ENCODE measurements at regions not wholly inside any gene's neighbourhood (a gene's known extent, or its start where the extent isn't known, plus 50 kb on each side); places are given as distances from the start of the nearest gene placed in this dataset.
"Not testable (repeated sequence)": the region's sequence is repeated elsewhere in the genome, so short reads cannot be mapped to it uniquely, and the experiment has no call there.

DNA sequence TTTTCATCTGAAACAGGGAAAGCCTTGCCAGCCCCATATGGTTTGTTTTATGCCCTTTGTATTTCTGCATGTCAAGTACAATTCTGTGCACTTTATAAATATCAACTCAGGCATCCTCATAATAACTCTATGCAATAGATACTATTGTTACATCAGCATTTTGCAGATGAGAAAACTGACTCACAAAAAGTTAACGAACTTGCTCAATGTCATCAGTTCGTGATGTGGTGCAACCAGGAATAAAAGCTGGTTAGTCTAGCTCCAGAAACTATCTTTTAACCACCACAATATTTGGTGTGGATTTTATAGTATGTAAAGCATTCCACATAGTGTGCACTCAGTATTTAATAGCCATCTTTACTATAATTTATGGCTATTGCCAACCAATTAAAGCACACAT is 134.9 kb downstream of the MRPS30 start:
- H3K4me3 Mint-ChIP-seq: no peak overlapping the region
- ATAC-seq (ENCODE audit: low read depth in 2 of 2): no peak

DNA sequence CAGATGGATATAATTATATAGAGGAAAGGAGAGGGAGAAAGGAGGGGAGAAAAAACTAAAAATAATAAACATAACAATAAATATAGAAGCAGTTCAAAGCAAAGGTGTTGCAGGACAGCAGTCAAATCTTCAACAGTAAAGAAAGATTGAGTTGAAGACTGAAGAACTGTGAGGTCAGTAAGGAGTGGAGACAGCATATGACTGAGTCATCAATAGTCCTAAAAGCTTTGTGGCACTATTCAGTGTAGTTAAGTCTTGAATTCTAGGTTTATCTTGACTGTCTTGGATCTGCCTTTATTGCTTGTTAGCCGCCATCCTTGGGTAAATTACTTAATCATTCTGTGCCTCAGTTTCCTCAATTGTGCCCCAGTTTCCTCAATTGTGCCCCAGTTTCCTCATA is 137.0 kb downstream of the MRPS30 start:
- Histone ChIP-seq H3K27me3 (ENCODE audit: control insufficient read depth, insufficient read depth, low read length) (no peaks in the 10 kb centered on the region), H3K27ac (ENCODE audit: insufficient read depth, low read length, poor library complexity, severe bottlenecking) (no peak overlapping the region), H3K4me1 (ENCODE audit: control insufficient read depth, insufficient read depth, low read length, poor library complexity, severe bottlenecking) (no peaks in the 10 kb centered on the region), H3K36me3 (ENCODE audit: control insufficient read depth, insufficient read depth, low read length) (no peaks in the 10 kb centered on the region), H3K9me3 (ENCODE audit: control insufficient read depth in 2 of 2, low read length in 2 of 2) (no peaks in the 10 kb centered on the region), H3K4me3 (ENCODE audit: low read depth, low read length) (no peak overlapping the region)
- Mint-ChIP-seq H3K4me1 (no peaks in the 10 kb centered on the region), H3K4me3 (no peak overlapping the region), H3K9me3 (peaks cover 0 to 3% (median 0%) of the 10 kb centered on the region in 7 donors), H3K36me3 (no peaks in the 10 kb centered on the region), H3K27me3 (no peaks in the 10 kb centered on the region), H3K27ac (no peak overlapping the region)
- DNase-seq (no peak), ATAC-seq (ENCODE audit: low read depth in 2 of 2) (no peak)

More for the DNA sequence above, 134.9 kb downstream of the MRPS30 start:
- Histone ChIP-seq H3K36me3 (ENCODE audit: control insufficient read depth, insufficient read depth, low read length) (no peaks in the 10 kb centered on the region), H3K27ac (ENCODE audit: insufficient read depth, low read length, poor library complexity, severe bottlenecking) (no peak overlapping the region), H3K27me3 (ENCODE audit: control insufficient read depth, insufficient read depth, low read length) (no peaks in the 10 kb centered on the region), H3K9me3 (ENCODE audit: control insufficient read depth in 2 of 2, low read length in 2 of 2) (no peaks in the 10 kb centered on the region), H3K4me3 (ENCODE audit: low read depth, low read length) (no peak overlapping the region), H3K4me1 (ENCODE audit: control insufficient read depth, insufficient read depth, low read length, poor library complexity, severe bottlenecking) (no peaks in the 10 kb centered on the region)
- Mint-ChIP-seq H3K4me1 (no peaks in the 10 kb centered on the region), H3K27ac (no peak overlapping the region), H3K36me3 (no peaks in the 10 kb centered on the region), H3K27me3 (no peaks in the 10 kb centered on the region), H3K9me3 (peaks cover 0 to 5% (median 4%) of the 10 kb centered on the region in 7 donors)
- no peak for DNase-seq

DNA sequence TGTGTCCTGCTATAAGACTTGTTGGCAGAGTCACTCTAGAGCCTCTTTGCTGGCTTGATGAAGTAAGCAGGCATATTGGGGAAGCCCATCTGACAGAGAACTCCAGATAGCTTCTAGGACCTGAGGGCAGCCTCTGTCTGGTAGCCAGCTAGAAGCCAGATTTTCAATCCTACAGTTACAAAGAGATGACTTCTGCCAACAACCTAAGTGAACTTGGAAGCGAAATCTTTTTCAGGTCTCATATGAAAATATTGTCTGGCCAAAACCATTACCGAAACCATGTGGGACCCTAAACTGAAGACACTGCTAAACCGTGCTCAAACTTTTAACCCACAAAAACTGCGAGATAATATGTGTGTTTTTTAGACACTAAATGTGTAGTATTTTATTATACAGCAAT is 140.9 kb downstream of the MRPS30 start:
- peaks cover 0 to 3% (median 0%) of the 10 kb centered on the region in 7 donors for H3K9me3 Mint-ChIP-seq
- H3K27me3 ChIP-seq (ENCODE audit: control insufficient read depth, insufficient read depth, low read length): no peaks in the 10 kb centered on the region
- no peak overlapping the region for H3K4me3 Mint-ChIP-seq
- H3K27me3 Mint-ChIP-seq: no peaks in the 10 kb centered on the region
- H3K27ac Mint-ChIP-seq: no peak overlapping the region
- no peak overlapping the region for H3K27ac ChIP-seq (ENCODE audit: insufficient read depth, low read length, poor library complexity, severe bottlenecking)
- no peak overlapping the region for H3K4me3 ChIP-seq (ENCODE audit: low read depth, low read length)
- DNase-seq: no peak
- no peak for ATAC-seq (ENCODE audit: low read depth in 2 of 2)
- H3K4me1 ChIP-seq (ENCODE audit: control insufficient read depth, insufficient read depth, low read length, poor library complexity, severe bottlenecking): no peaks in the 10 kb centered on the region
- H3K36me3 ChIP-seq (ENCODE audit: control insufficient read depth, insufficient read depth, low read length): no peaks in the 10 kb centered on the region
- no peaks in the 10 kb centered on the region for H3K4me1 Mint-ChIP-seq
- no peaks in the 10 kb centered on the region for H3K9me3 ChIP-seq (ENCODE audit: control insufficient read depth in 2 of 2, low read length in 2 of 2)
- no peaks in the 10 kb centered on the region for H3K36me3 Mint-ChIP-seq

DNA sequence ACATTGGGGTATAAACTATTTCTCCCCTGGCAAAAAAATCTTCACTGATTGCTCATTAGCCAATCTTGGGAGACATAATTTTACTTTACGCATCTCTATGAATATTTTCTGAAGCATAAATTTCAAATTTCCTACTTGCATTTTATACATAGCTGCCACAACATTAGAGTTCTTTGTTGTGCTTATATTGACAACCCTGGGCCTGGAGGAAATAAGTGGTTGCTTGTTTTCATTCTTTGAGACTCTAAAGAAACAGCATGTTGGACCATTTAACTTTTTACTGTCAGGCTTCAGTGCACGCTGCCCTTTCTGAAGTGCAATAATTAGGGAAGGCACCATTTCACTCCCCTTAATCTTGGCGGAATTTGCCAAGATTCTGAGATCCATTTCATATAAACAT is 142.6 kb downstream of the MRPS30 start:
- H3K4me3 Mint-ChIP-seq: no peak overlapping the region
- H3K27ac Mint-ChIP-seq: no peak overlapping the region
- DNase-seq (no peak), ATAC-seq (ENCODE audit: low read depth in 2 of 2) (no peak)
- H3K36me3 Mint-ChIP-seq: no peaks in the 10 kb centered on the region
- H3K9me3 Mint-ChIP-seq: peaks cover 0 to 3% (median 0%) of the 10 kb centered on the region in 7 donors
- H3K4me1 Mint-ChIP-seq: no peaks in the 10 kb centered on the region
- no peaks in the 10 kb centered on the region for H3K27me3 ChIP-seq (ENCODE audit: control insufficient read depth, insufficient read depth, low read length)
- no peaks in the 10 kb centered on the region for H3K4me1 ChIP-seq (ENCODE audit: control insufficient read depth, insufficient read depth, low read length, poor library complexity, severe bottlenecking)
- H3K4me3 ChIP-seq (ENCODE audit: low read depth, low read length): no peak overlapping the region
- H3K36me3 ChIP-seq (ENCODE audit: control insufficient read depth, insufficient read depth, low read length): no peaks in the 10 kb centered on the region
- H3K9me3 ChIP-seq (ENCODE audit: control insufficient read depth in 2 of 2, low read length in 2 of 2): no peaks in the 10 kb centered on the region
- no peaks in the 10 kb centered on the region for H3K27me3 Mint-ChIP-seq
- no peak overlapping the region for H3K27ac ChIP-seq (ENCODE audit: insufficient read depth, low read length, poor library complexity, severe bottlenecking)

DNA sequence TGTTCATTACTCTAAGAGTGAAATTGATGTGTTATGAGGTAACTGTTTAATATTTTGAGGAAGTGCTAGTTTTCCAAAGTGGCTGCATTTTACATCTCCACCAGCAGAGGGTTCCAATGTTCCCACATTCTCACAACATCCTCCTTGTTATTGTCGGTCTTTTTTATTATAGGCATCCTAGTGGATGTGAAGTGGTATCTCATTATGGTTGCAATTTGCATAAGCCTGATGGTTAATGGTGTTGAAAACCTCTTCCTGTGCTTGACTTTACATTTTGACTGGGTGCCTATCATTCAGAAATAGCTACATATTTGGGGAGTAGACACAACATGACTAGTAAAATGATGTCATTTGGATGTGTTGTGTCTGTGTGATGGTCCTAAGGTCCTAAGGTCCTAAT is 143.6 kb downstream of the MRPS30 start:
- no peak overlapping the region for H3K4me3 Mint-ChIP-seq
- no peak overlapping the region for H3K27ac Mint-ChIP-seq
- no peaks in the 10 kb centered on the region for H3K27me3 Mint-ChIP-seq
- Histone ChIP-seq H3K27ac (ENCODE audit: insufficient read depth, low read length, poor library complexity, severe bottlenecking) (no peak overlapping the region), H3K36me3 (ENCODE audit: control insufficient read depth, insufficient read depth, low read length) (no peaks in the 10 kb centered on the region), H3K4me3 (ENCODE audit: low read depth, low read length) (no peak overlapping the region), H3K9me3 (ENCODE audit: control insufficient read depth in 2 of 2, low read length in 2 of 2) (no peaks in the 10 kb centered on the region), H3K4me1 (ENCODE audit: control insufficient read depth, insufficient read depth, low read length, poor library complexity, severe bottlenecking) (no peaks in the 10 kb centered on the region), H3K27me3 (ENCODE audit: control insufficient read depth, insufficient read depth, low read length) (no peaks in the 10 kb centered on the region)
- DNase-seq: peak in 1 of 3 donors; percentile 12
- H3K4me1 Mint-ChIP-seq: no peaks in the 10 kb centered on the region
- H3K36me3 Mint-ChIP-seq: no peaks in the 10 kb centered on the region
- peaks cover 0 to 5% (median 0%) of the 10 kb centered on the region in 7 donors for H3K9me3 Mint-ChIP-seq
- no peak for ATAC-seq (ENCODE audit: low read depth in 2 of 2)

DNA sequence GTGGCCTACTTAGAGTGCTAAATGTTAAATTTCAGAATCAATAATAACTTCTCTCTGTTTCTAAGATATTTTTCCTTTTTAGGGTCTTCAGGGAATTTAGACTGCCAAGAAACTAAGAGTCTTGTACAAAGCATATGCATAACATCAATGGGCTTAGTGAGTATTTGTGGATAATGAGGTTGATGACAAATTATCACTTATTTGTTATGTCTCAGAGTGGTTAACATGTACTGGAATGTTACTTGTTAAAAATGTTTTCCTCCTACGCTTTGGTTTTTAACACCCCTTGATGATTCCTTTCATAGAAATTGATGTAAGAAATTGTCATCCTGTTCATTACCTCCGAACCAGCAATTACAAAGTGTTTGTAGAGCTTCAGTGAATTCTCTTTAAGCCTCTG is 144.3 kb downstream of the MRPS30 start:
- ATAC-seq (ENCODE audit: low read depth in 2 of 2) (no peak), DNase-seq (no peak)
- H3K9me3 ChIP-seq (ENCODE audit: control insufficient read depth in 2 of 2, low read length in 2 of 2): no peaks in the 10 kb centered on the region
- H3K4me1 Mint-ChIP-seq: no peaks in the 10 kb centered on the region
- no peaks in the 10 kb centered on the region for H3K36me3 ChIP-seq (ENCODE audit: control insufficient read depth, insufficient read depth, low read length)
- no peaks in the 10 kb centered on the region for H3K4me1 ChIP-seq (ENCODE audit: control insufficient read depth, insufficient read depth, low read length, poor library complexity, severe bottlenecking)
- H3K4me3 ChIP-seq (ENCODE audit: low read depth, low read length): no peak overlapping the region
- no peaks in the 10 kb centered on the region for H3K27me3 ChIP-seq (ENCODE audit: control insufficient read depth, insufficient read depth, low read length)
- H3K9me3 Mint-ChIP-seq: peaks cover 0 to 5% (median 0%) of the 10 kb centered on the region in 7 donors
- no peak overlapping the region for H3K27ac Mint-ChIP-seq
- no peak overlapping the region for H3K27ac ChIP-seq (ENCODE audit: insufficient read depth, low read length, poor library complexity, severe bottlenecking)
- no peaks in the 10 kb centered on the region for H3K36me3 Mint-ChIP-seq
- peak overlapping the region in 1 of 4 donors; percentile 63 for H3K4me3 Mint-ChIP-seq
- H3K27me3 Mint-ChIP-seq: no peaks in the 10 kb centered on the region

DNA sequence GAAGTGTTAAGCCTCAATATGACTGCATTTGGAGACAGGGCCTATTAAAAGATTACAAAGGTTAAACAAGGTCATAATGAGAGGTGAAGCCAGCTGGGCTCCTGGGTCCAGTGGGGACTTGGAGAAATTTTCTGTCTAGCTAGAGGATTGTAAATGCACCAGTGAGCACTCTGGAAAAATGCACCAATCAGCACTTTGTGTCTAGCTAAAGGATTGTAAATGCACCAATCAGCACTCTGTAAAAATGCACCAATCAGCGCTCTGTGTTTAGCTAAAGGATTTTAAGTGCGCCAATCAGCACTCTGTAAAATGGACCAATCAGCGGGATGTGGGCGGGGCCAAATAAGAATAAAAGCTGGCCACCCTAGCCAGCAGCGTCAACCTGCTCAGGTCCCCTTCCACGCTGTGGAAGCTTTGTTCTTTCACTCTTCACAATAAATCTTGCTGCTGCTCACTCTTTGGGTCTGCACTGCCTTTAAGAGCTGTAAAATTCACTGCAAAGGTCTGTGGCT is 150.3 kb downstream of the MRPS30 start:
- H3K27me3 ChIP-seq (ENCODE audit: control insufficient read depth, insufficient read depth, low read length); H3K27ac Mint-ChIP-seq; H3K9me3 ChIP-seq (ENCODE audit: control insufficient read depth in 2 of 2, low read length in 2 of 2); H3K36me3 Mint-ChIP-seq; H3K4me1 ChIP-seq (ENCODE audit: control insufficient read depth, insufficient read depth, low read length, poor library complexity, severe bottlenecking); ATAC-seq (ENCODE audit: low read depth in 2 of 2); H3K4me3 Mint-ChIP-seq; H3K4me3 ChIP-seq (ENCODE audit: low read depth, low read length); H3K27ac ChIP-seq (ENCODE audit: insufficient read depth, low read length, poor library complexity, severe bottlenecking); H3K27me3 Mint-ChIP-seq; DNase-seq; H3K4me1 Mint-ChIP-seq; H3K9me3 Mint-ChIP-seq; H3K36me3 ChIP-seq (ENCODE audit: control insufficient read depth, insufficient read depth, low read length): not testable (repeated sequence)

DNA sequence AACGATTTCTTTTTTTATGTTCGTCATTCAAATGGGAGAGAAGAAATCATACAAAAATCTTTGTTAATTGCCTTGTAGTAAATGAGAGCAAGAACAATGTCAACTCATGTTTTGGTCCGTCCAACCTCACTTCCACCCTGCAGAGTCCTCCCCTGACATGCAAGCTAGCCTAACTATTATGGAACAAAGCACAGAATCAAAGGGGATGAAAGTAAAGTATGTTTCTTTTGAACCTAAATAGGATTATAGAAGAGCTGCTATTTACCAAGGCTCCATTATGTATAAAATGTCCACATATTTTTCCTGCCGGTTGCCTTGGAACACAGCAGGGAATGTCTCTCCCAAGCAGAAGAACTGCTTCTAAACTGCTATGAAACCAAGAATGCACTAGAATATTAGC is 161.1 kb downstream of the MRPS30 start:
- Histone ChIP-seq H3K27ac (ENCODE audit: insufficient read depth, low read length, poor library complexity, severe bottlenecking) (no peak overlapping the region), H3K36me3 (ENCODE audit: control insufficient read depth, insufficient read depth, low read length) (no peaks in the 10 kb centered on the region), H3K4me3 (ENCODE audit: low read depth, low read length) (no peak overlapping the region), H3K27me3 (ENCODE audit: control insufficient read depth, insufficient read depth, low read length) (no peaks in the 10 kb centered on the region), H3K4me1 (ENCODE audit: control insufficient read depth, insufficient read depth, low read length, poor library complexity, severe bottlenecking) (no peaks in the 10 kb centered on the region), H3K9me3 (ENCODE audit: control insufficient read depth in 2 of 2, low read length in 2 of 2) (no peaks in the 10 kb centered on the region)
- H3K9me3 Mint-ChIP-seq: peaks cover 0 to 7% (median 3%) of the 10 kb centered on the region in 7 donors
- no peaks in the 10 kb centered on the region for H3K27me3 Mint-ChIP-seq
- ATAC-seq (ENCODE audit: low read depth in 2 of 2) (no peak), DNase-seq (no peak)
- no peaks in the 10 kb centered on the region for H3K4me1 Mint-ChIP-seq
- H3K36me3 Mint-ChIP-seq: no peaks in the 10 kb centered on the region
- H3K27ac Mint-ChIP-seq: no peak overlapping the region
- peak overlapping the region in 1 of 4 donors; percentile 51 for H3K4me3 Mint-ChIP-seq
